Gastroesophageal sphincter (tissue), 3 donors: ENCODE measurements at regions not wholly inside any gene's neighbourhood (a gene's known extent, or its start where the extent isn't known, plus 50 kb on each side); places are given as distances from the start of the nearest gene placed in this dataset.

Experiments
- CTCF ChIP-seq, 4 experiments: fragments of 200-600 bp in 2 of 4; fragments of 450-650 bp in 2 of 4; sonication (generic) in 1 of 4; IDR thresholded peaks; one replicate each; pipeline ENCODE4 v1.5.1; 2017 to 2019; ENCODE audit warnings: antibody characterized with exemption in 4 of 4, mild to moderate bottlenecking in 2 of 4, moderate library complexity in 2 of 4
- EP300 ChIP-seq: sonication (generic); formaldehyde crosslinking; IDR thresholded peaks from one replicate; pipeline ENCODE4 v1.6.1; 2017; ENCODE audit warnings: antibody characterized with exemption, mild to moderate bottlenecking
- POLR2A ChIP-seq, 2 donors: fragments of 450-650 bp; IDR thresholded peaks; one replicate each; pipeline ENCODE4 v1.6.1; 2017; ENCODE audit warnings: antibody characterized with exemption in 2 of 2, mild to moderate bottlenecking in 2 of 2, moderate library complexity in 1 of 2
- POLR2AphosphoS5 ChIP-seq: sonication (generic); formaldehyde crosslinking; IDR thresholded peaks from one replicate; pipeline ENCODE4 v1.6.1; 2017; ENCODE audit warnings: antibody characterized with exemption

- TF ChIP-seq POLR2AphosphoS5: no peak
- no peak for TF ChIP-seq CTCF (IDR thresholded peaks at IDR 0.05)
- no peak for TF ChIP-seq POLR2A (IDR thresholded peaks at IDR 0.05)
- TF ChIP-seq EP300: no peak
These were observed 731.7 kb downstream of the NSUN3 start for GRCh38 chr3:94794563-94794962.
